Lung (tissue), 11 donors: ENCODE measurements at regions not wholly inside any gene's neighbourhood (a gene's known extent, or its start where the extent isn't known, plus 50 kb on each side); places are given as distances from the start of the nearest gene placed in this dataset.
A peak's percentile ranks its signal among the peaks of the same experiment; 100 is the strongest.

ENCODE experiments used
- ATAC-seq: fragments of 200-7000 bp; cut with Tn5 transposase; one replicate; pipeline ENCODE4 v1.9.1; 2020; ENCODE audit warnings: moderate number of reproducible peaks; ENCODE audit not compliant: insufficient read depth, low FRiP score
- DNase-seq, 3 donors: peaks; one replicate each; pipeline ENCODE4 v3.0.0-alpha.2; 2013 to 2017
- H3K27ac ChIP-seq, 2 donors: one replicate each; pipeline ENCODE4 v1.5.1; 2013; ENCODE audit warnings: mild to moderate bottlenecking in 2 of 2, moderate library complexity in 2 of 2, control low read depth in 1 of 2, inconsistent platforms in 1 of 2, low read depth in 1 of 2, low read length in 1 of 2
- H3K27me3 ChIP-seq, 3 donors: one replicate each; pipeline ENCODE4 v1.5.1; 2013; ENCODE audit warnings: low read length in 2 of 3; ENCODE audit not compliant: control insufficient read depth in 3 of 3, insufficient read depth in 3 of 3
- H3K36me3 ChIP-seq, 4 donors: one replicate each; pipeline ENCODE4 v1.5.1; 2013; ENCODE audit warnings: low read length in 4 of 4, mild to moderate bottlenecking in 1 of 4, moderate library complexity in 1 of 4; ENCODE audit not compliant: control insufficient read depth in 4 of 4, insufficient read depth in 4 of 4
- H3K4me1 ChIP-seq, 5 donors: one replicate each; pipeline ENCODE4 v1.5.1; 2013; ENCODE audit warnings: low read length in 5 of 5, mild to moderate bottlenecking in 2 of 5, moderate library complexity in 1 of 5; ENCODE audit not compliant: control insufficient read depth in 5 of 5, insufficient read depth in 5 of 5
- H3K4me3 ChIP-seq: one replicate; pipeline ENCODE4 v1.5.1; 2013; ENCODE audit warnings: mild to moderate bottlenecking, control low read depth, moderate library complexity
- H3K9ac ChIP-seq, 2 donors: one replicate each; pipeline ENCODE4 v1.5.1; 2013; ENCODE audit warnings: low read length in 2 of 2, control low read depth in 1 of 2; ENCODE audit not compliant: insufficient read depth in 1 of 2
- H3K9me3 ChIP-seq, 4 donors: one replicate each; pipeline ENCODE4 v1.5.1; 2013; ENCODE audit warnings: low read length in 3 of 4, mild to moderate bottlenecking in 1 of 4, moderate library complexity in 1 of 4; ENCODE audit not compliant: control insufficient read depth in 4 of 4, insufficient read depth in 3 of 4
- WGBS, 2 donors: extraction: QIAGEN DNeasy Blood & Tissue Kit; methylation state at CpG; one replicate each; pipeline ENCODE4 v1.1.7; 2013; 5-methylcytosine and 5-hydroxymethylcytosine counted together
- TF ChIP-seq, protein P1 (sequence below): IDR thresholded peaks from 2 replicates; pipeline ENCODE4 v1.5.1; 2012; ENCODE audit warnings: mild to moderate bottlenecking; ENCODE audit errors: control extremely low read depth, extremely low read depth
- donor health status: control.
- donor health status: control.
- donor health status: Bipolar disorder and iron deficiency.
- donor health status: healthy.
- donor health status: DM: yes; HTN: yes; CAD: no.

- DNase-seq (no peak), ATAC-seq (no peak)
- H3K4me3 ChIP-seq, result no peak overlapping the region
- no peaks in the 10 kb centered on the region for H3K4me1 ChIP-seq
- no peaks in the 10 kb centered on the region for H3K36me3 ChIP-seq
- 82 to 83% methylated on average over 3 of the region's 3 CpGs for WGBS, 2 donors
- H3K9me3 ChIP-seq, result no peaks in the 10 kb centered on the region
- H3K27ac ChIP-seq, result no peak overlapping the region
- TF ChIP-seq, protein P1, sequence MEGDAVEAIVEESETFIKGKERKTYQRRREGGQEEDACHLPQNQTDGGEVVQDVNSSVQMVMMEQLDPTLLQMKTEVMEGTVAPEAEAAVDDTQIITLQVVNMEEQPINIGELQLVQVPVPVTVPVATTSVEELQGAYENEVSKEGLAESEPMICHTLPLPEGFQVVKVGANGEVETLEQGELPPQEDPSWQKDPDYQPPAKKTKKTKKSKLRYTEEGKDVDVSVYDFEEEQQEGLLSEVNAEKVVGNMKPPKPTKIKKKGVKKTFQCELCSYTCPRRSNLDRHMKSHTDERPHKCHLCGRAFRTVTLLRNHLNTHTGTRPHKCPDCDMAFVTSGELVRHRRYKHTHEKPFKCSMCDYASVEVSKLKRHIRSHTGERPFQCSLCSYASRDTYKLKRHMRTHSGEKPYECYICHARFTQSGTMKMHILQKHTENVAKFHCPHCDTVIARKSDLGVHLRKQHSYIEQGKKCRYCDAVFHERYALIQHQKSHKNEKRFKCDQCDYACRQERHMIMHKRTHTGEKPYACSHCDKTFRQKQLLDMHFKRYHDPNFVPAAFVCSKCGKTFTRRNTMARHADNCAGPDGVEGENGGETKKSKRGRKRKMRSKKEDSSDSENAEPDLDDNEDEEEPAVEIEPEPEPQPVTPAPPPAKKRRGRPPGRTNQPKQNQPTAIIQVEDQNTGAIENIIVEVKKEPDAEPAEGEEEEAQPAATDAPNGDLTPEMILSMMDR, result no peak
- H3K9ac ChIP-seq, result no peak overlapping the region
- H3K27me3 ChIP-seq, result no peaks in the 10 kb centered on the region
Measured at GRCh38 chr7:53965716-53966115, 576.5 kb upstream of the VSTM2A start.

DNA sequence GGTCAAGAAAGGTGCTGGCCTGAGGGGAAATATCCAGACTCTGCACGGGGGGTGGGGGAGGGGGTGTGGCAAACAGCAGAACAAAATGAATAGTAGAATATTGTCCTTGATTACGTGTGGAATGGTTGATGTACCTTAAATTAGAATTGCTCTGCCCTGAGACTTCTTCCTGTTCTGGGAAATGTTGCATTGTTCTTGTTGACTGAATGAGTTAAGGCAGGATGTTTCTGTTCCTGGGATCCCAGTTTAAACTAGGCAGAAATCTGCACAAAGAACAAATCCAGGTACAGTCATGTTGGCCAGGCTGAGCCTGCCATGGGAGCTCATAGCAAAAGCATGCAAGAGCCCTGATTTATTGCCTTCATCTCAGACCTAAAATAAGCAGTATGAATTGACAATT, 558.7 kb upstream of the VSTM2A start:
- no peak overlapping the region for H3K4me3 ChIP-seq
- H3K36me3 ChIP-seq, result no peaks in the 10 kb centered on the region
- H3K9me3 ChIP-seq, result peaks cover 0 to 8% (median 2%) of the 10 kb centered on the region in 4 donors
- no peaks in the 10 kb centered on the region for H3K4me1 ChIP-seq
- ATAC-seq (no peak), DNase-seq (no peak)
- TF ChIP-seq, protein P1, result no peak
- 25 to 50% methylated on average over 2 of the region's 2 CpGs for WGBS, 2 donors
- H3K9ac ChIP-seq, result no peak overlapping the region
- H3K27me3 ChIP-seq, result no peaks in the 10 kb centered on the region
- peak overlapping the region in 1 of 2 donors; percentile 28 for H3K27ac ChIP-seq

DNA sequence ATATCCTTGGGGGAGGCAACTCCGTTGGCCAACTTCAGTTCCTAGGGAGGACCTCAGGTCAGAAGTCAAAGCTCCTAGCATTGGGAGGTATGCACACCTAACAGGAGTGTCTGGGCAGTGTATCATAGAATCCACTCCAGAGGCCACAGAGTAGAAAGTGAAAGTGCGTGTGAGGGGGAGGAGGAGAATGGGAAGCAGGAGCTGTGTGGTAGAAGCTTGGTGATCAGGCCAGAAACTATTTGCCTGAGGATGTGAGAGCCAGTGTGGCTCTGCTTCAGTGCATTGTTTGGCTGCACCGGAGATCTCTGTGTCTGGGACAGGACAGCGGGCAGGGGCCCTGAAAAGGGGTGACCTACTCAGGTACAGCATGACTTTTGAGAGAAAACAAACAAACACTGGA, 557.4 kb upstream of the VSTM2A start:
- H3K27me3 ChIP-seq, result no peaks in the 10 kb centered on the region
- TF ChIP-seq, protein P1, result no peak
- no peak overlapping the region for H3K9ac ChIP-seq
- no peak overlapping the region for H3K4me3 ChIP-seq
- no peak for ATAC-seq
- no peaks in the 10 kb centered on the region for H3K36me3 ChIP-seq
- no peaks in the 10 kb centered on the region for H3K4me1 ChIP-seq
- H3K27ac ChIP-seq, result no peak overlapping the region
- WGBS, 2 donors, result 72 to 89% methylated on average over 4 of the region's 4 CpGs
- no peak for DNase-seq
- H3K9me3 ChIP-seq, result peaks cover 0 to 8% (median 2%) of the 10 kb centered on the region in 4 donors

- Histone ChIP-seq H3K9me3 (peaks cover 0 to 9% (median 0%) of the 10 kb centered on the region in 4 donors), H3K4me1 (no peaks in the 10 kb centered on the region), H3K4me3 (no peak overlapping the region), H3K36me3 (no peaks in the 10 kb centered on the region), H3K9ac (no peak overlapping the region), H3K27ac (no peak overlapping the region), H3K27me3 (no peaks in the 10 kb centered on the region)
- DNase-seq, result no peak
- TF ChIP-seq, protein P1, result no peak
- WGBS, 2 donors, result 67 to 79% methylated on average over 2 of the region's 2 CpGs
- no peak for ATAC-seq
Measured at GRCh38 chr7:53988376-53988775, 553.8 kb upstream of the VSTM2A start.
